ENCODE measurements at regions not wholly inside any gene's neighbourhood (a gene's known extent, or its start where the extent isn't known, plus 50 kb on each side); places are given as distances from the start of the nearest gene placed in this dataset.
"Not testable (repeated sequence)": the region's sequence is repeated elsewhere in the genome, so short reads cannot be mapped to it uniquely, and the experiment has no call there.

DNA sequence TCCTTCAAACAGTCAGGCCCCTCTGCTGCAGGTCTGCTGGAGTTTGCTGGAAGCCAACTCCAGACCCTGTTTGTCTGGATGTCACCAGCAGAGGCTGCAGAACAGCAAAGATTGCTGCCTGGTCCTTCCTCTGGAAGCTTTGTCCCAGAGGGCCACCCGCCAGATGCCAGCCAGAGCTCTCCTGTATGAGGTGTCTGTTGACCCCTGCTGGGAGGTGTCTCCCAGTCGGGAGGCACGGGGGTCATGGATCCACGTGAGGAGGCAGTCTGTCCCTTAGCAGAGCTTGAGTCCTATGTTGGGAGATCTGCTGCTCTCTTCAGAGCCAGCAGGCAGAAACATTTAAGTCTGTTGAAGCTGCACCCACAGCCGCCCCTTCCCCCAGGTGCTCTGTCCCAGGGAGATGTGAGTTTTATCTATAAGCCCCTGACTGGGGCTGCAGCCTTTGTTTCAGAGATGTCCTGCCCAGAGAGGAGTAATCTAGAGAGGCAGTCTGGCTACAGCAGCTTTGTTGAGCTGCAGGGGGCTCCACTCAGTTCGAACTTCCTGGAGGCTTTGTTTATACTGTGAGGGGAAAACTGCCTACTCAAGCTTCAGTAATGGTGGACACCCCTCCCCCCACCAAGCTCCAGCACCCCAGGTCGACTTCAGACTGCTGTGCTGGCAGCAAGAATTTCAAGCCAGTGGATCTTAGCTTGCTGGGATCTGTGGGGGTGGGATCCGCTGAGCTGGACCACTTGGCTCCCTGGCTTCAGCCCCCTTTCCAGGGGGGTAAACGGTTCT is 72.1 kb downstream of the OGFRL1 start:
- Mint-ChIP-seq H3K36me3 (ENCODE audit: low read depth) (peaks cover 55% of the 10 kb centered on the region), H3K9me3 (peaks cover 32% of the 10 kb centered on the region)
- not testable (repeated sequence) for H3K4me3 Mint-ChIP-seq; DNase-seq (ENCODE audit: low read depth, low spot score); H3K4me1 Mint-ChIP-seq; H3K27me3 Mint-ChIP-seq (ENCODE audit: low read depth); H3K27ac Mint-ChIP-seq (ENCODE audit: unreplicated experiment)

GRCh38 chr6:71364889-71365542 is 76.4 kb downstream of the OGFRL1 start:
- H3K36me3 Mint-ChIP-seq (ENCODE audit: low read depth), result peaks cover 36% of the 10 kb centered on the region
- H3K4me1 Mint-ChIP-seq, result peaks cover 9% of the 10 kb centered on the region

DNA sequence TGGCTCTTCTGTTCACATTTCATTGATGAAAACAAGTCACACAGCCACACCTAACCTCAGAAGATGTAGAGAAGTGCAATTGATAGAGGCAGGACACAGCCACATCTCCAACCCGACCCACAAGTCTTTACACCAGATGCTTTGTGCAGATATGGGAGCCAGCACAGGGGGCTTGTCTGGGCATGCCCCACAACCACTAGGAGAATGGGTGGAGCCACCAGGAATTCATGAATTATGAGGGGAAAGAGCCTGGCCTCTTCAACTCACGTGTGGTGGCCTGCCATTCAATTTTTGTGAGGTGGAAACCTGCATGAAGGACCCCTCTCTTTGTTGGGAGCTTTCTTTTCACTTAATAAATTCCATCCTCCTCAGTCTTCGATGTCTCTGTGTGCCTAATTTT is 79.1 kb downstream of the OGFRL1 start:
- Mint-ChIP-seq H3K4me3 (no peak overlapping the region), H3K27ac (ENCODE audit: unreplicated experiment) (peak overlapping the region; percentile 78), H3K27me3 (ENCODE audit: low read depth) (no peaks in the 10 kb centered on the region), H3K36me3 (ENCODE audit: low read depth) (peaks cover 24% of the 10 kb centered on the region), H3K4me1 (peaks cover 9% of the 10 kb centered on the region), H3K9me3 (peaks cover 6% of the 10 kb centered on the region)
- no peak for DNase-seq (ENCODE audit: low read depth, low spot score)
- TF ChIP-seq, protein P1, sequence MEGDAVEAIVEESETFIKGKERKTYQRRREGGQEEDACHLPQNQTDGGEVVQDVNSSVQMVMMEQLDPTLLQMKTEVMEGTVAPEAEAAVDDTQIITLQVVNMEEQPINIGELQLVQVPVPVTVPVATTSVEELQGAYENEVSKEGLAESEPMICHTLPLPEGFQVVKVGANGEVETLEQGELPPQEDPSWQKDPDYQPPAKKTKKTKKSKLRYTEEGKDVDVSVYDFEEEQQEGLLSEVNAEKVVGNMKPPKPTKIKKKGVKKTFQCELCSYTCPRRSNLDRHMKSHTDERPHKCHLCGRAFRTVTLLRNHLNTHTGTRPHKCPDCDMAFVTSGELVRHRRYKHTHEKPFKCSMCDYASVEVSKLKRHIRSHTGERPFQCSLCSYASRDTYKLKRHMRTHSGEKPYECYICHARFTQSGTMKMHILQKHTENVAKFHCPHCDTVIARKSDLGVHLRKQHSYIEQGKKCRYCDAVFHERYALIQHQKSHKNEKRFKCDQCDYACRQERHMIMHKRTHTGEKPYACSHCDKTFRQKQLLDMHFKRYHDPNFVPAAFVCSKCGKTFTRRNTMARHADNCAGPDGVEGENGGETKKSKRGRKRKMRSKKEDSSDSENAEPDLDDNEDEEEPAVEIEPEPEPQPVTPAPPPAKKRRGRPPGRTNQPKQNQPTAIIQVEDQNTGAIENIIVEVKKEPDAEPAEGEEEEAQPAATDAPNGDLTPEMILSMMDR (conservative IDR thresholded peaks at IDR 0.05), result no peak

More at GRCh38 chr6:71364889-71365542, 76.4 kb downstream of the OGFRL1 start:
- Mint-ChIP-seq H3K4me3 (no peak overlapping the region), H3K9me3 (peaks cover 10% of the 10 kb centered on the region), H3K27ac (ENCODE audit: unreplicated experiment) (no peak overlapping the region), H3K27me3 (ENCODE audit: low read depth) (no peaks in the 10 kb centered on the region)
- no peak for DNase-seq (ENCODE audit: low read depth, low spot score)
- TF ChIP-seq, protein P1 (conservative IDR thresholded peaks at IDR 0.05), result no peak

GRCh38 chr6:71368284-71368683 is 79.7 kb downstream of the OGFRL1 start:
- Mint-ChIP-seq H3K36me3 (ENCODE audit: low read depth) (peaks cover 22% of the 10 kb centered on the region), H3K4me1 (peaks cover 9% of the 10 kb centered on the region), H3K4me3 (no peak overlapping the region), H3K27me3 (ENCODE audit: low read depth) (no peaks in the 10 kb centered on the region), H3K27ac (ENCODE audit: unreplicated experiment) (no peak overlapping the region), H3K9me3 (peaks cover 4% of the 10 kb centered on the region)
- no peak for DNase-seq (ENCODE audit: low read depth, low spot score)
- TF ChIP-seq, protein P1 (conservative IDR thresholded peaks at IDR 0.05), result no peak

- TF ChIP-seq, protein P1 (conservative IDR thresholded peaks at IDR 0.05), result no peak
- Mint-ChIP-seq H3K4me3 (no peak overlapping the region), H3K4me1 (peaks cover 18% of the 10 kb centered on the region), H3K27ac (ENCODE audit: unreplicated experiment) (no peak overlapping the region), H3K27me3 (ENCODE audit: low read depth) (no peaks in the 10 kb centered on the region), H3K36me3 (ENCODE audit: low read depth) (peaks cover 28% of the 10 kb centered on the region), H3K9me3 (peaks cover 9% of the 10 kb centered on the region)
- DNase-seq (ENCODE audit: low read depth, low spot score), result no peak
These were observed 82.9 kb downstream of the OGFRL1 start for GRCh38 chr6:71371559-71371958.

DNA sequence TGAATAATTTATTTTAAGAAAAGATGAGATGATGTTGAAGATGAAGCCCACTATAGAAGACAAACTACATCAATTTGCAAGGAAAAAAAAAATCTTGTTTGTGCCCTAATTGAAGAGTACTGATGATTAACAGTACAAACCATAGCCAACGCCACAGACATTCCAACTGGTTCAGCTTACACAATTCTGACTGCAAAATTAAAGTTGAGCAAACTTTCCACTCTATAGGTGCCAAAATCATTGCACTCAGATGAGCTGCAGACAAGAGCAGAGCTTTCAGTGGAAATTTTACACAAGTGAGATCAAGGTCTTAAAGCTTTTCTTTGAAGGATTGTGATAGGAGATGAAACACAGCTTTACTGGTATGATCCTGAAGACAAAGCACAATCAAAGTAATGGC is 85.3 kb downstream of the OGFRL1 start:
- TF ChIP-seq, protein P1 (conservative IDR thresholded peaks at IDR 0.05), result no peak
- Mint-ChIP-seq H3K36me3 (ENCODE audit: low read depth) (peaks cover 18% of the 10 kb centered on the region), H3K27me3 (ENCODE audit: low read depth) (no peaks in the 10 kb centered on the region), H3K27ac (ENCODE audit: unreplicated experiment) (no peak overlapping the region), H3K9me3 (peaks cover 8% of the 10 kb centered on the region), H3K4me3 (no peak overlapping the region), H3K4me1 (peaks cover 9% of the 10 kb centered on the region)
- DNase-seq (ENCODE audit: low read depth, low spot score), result no peak

Data from neural crest cell (in vitro differentiated cells).